Fibroblast of skin of back (primary cell): ENCODE measurements at regions not wholly inside any gene's neighbourhood (a gene's known extent, or its start where the extent isn't known, plus 50 kb on each side); places are given as distances from the start of the nearest gene placed in this dataset.
"Not testable (repeated sequence)": the region's sequence is repeated elsewhere in the genome, so short reads cannot be mapped to it uniquely, and the experiment has no call there.

Experiments used
- DNase-seq: peaks from one replicate; pipeline ENCODE4 v3.0.0-alpha.2; 2013

DNA sequence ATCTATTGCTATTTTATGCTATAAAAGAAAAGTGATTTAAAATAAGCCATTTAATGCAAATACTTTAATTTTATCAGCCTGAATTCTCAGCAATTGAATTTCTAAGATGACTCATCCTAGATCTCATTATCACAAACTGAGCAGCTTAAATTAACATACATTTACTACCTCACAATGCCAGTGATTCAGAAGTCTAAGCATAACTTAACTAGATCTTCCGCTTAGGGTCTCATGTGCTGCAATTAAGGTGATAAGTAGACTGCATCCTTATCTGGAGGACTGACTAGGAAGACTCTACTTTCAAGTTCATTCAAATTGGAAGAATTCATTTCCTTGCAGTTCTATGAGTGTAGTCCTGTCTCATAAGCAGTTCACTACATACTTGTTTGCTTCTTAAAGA, 286.6 kb downstream of the COL11A1 start:
- no peak for DNase-seq

DNA sequence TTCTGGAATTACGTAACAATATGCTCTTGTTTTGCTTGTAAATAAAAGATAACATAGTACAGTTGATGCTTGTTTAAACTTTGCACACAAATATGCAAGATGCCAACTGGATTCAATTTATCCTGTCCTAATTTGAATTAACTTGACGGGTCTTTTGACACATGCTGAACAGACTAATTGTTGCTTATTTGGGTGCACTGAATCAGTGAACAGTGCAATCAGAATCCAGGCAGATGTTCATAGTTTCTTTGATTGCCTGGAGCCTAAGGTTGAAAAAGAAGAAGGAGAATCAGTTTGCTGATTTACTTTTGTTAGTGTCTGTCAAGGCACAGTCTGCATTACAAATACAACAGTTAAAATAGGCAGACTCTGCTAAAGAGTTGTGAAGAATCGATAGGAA, 307.9 kb downstream of the COL11A1 start:
- DNase-seq: no peak

DNA sequence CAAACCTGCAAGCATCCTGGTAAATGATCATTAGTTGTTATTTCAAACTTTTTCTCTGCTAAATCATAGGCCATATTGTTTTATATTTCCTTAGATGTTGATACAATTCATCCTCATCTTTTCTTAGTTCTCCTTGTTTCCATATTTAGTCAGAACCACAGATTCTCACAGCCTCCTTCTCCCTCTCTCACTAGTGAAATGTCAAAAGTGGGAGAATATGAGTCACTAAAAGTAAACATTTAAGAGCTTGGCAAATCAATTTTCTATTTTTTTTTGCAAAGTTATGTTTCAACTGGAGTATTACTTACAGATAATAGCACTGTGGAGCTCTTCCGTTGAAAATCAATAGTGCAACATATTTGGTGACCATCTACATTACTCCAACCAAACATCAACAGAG, 308.8 kb downstream of the COL11A1 start:
- DNase-seq: peak; percentile 80

DNA sequence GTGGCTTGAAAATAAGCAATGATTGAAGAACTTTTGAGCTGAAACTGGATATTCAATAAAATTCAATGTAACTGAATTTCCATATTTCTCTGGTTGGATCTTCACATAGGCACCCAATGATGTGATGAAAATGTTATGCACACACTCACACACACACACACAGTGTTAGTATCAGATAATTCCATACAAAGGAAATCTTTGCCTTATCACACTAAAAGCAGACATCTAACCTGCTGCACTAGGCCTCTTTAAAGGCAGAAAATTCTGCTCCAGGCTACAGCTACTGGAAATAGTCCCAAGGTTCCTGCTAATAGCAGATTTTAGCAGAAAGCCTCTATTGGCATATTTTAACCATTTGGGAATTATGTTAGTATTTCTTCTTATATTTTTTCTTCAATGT, 309.6 kb downstream of the COL11A1 start:
- peak; percentile 5 for DNase-seq

DNA sequence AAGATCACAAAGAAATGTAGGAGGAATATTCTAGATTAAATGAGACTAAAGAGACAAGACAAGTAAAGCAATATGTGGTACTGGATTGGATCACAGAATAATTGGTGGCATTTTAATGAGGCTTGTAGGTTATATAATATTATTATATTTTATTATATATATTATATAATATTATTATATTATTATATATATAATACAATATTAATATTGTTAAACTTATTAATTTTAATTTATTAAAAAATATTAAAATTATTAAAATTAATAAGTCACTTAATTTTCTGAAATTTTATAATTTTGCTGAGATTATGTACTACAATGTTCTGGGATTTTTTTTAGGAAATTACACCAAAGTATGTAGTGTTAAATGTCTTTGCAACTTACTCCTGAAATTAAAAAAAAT, 311.9 kb downstream of the COL11A1 start:
- DNase-seq: no peak

DNA sequence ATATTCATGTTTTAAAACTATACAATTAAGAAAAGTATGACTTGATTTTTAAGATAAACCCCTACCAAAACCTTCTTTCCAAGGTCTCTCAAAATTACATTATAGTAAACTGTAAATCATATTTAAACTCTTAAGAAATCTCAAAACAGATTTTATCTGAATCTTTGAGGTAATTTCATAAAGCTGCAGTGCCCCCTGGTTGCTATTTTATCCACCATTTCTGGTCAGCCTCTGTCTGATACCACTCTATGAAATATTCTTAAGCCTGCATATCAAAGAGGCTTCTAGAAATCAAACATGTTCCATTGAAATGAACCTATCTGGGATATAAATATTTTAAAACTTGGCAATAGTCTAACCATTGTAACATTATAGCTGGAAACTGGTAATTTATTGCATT, 317.3 kb downstream of the COL11A1 start:
- peak; percentile 9 for DNase-seq

DNA sequence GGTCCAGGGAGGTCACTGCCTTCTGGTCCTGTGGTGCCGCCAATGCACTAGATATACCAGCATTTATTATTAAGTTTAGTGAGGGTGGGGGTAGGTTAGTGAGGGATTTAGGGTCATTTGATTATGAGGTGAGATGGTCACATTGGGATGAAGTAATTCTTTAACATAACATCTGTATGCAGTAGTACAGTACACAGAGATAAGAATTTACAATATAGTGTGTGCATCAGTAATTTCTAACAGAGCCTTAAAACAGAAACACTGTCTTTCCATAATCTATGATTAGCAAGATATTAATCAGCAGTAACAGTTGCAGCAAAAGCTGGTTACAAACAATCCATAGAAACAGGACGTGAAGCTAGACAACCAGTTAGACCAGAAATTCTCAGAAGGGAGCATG, 318.4 kb downstream of the COL11A1 start:
- not testable (repeated sequence) for DNase-seq

DNA sequence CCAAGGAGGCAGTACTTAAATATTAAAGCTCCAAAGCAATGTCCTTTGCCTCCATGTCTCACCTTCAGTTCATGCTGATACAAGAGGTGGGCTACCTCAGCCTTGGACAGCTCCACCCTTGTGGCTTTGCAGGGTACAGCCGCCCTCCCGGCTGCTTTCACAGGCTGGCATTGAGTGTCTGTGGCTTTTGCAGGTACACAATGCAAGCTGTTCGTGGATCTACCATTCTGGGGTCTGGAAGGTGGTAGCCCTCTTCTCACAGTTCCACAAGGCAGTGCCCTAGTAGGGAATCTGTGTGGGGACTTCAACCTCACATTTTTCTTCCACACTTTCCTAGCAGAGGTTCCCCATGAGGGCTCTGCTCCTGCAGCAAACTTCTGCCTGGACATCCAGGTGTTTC, 324.8 kb downstream of the COL11A1 start:
- no peak for DNase-seq

DNA sequence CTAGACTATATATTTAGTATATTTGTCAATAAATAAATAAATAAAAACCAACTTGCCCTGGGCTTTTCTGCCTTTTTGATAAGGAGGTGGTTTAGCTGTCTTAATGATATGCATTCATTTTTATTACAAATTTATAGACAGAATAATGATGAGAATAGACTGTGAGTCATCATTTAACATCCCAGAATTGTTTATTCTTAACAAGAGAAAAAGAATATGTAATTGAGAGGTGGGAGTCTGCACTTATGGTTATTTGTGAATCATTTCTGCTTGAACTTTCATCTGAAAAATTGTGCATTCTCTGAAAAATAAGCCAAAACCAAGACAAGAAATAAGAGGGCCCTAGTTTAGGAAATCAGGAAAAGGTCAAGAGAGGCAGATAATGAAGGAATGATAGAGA, 326.2 kb downstream of the COL11A1 start:
- no peak for DNase-seq

DNA sequence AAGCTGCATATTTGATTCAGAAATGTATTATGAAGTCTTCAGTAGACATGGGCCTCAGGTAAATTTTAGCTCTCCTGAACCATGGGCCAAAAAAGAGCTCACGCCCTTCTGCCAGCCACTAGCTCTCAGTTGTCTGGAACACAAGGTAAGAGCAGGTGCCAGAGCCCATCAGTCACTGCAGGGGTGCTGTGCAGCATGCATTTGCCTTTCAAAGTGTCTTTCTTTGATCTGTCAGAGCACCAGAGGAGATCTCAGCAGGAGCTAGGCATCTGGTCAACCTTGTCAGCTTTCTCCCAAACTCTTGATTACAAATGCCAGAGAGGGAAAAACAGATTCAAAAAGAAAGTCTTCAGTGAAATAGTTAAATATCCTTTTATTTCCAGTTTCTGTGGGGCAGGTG, 332.3 kb downstream of the COL11A1 start:
- no peak for DNase-seq

DNA sequence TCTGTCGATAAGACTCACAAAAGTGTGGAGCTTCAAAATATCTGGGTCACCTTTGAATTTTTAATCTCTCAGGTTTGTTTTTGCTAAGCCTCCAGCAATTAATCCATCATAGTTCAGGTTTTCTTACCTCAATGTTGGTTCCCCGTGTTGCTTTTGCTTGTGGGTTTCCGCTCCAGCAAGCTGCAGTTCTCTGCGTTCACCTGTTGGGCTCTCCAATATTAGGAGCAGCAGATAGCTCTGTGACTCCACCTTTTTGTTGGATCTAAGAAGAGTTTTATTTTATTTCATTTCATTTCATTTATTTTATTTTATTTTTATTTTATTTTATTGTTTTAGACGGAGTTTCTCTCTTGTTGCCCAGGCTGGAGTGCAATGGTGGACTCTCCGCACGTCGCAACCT, 335.5 kb downstream of the COL11A1 start:
- no peak for DNase-seq

DNA sequence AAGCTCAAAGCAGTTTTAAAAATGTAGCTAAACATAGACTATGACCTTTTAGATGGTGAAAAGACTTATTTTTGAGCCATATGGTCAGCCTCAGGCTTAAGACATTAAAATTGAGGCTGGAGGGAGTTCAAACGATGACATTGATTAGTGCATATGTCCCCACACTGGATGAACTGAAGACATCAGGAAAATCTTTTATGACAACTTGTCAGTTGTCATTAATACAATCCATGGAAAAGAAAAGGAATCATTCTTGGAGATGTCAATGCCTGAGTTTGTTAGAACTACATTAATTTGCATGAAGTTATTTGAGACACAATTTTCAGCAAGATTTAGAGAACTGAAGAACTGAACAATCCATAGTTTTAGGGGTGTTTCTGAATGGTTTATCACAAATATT, 349.9 kb downstream of the COL11A1 start:
- DNase-seq: no peak

DNA sequence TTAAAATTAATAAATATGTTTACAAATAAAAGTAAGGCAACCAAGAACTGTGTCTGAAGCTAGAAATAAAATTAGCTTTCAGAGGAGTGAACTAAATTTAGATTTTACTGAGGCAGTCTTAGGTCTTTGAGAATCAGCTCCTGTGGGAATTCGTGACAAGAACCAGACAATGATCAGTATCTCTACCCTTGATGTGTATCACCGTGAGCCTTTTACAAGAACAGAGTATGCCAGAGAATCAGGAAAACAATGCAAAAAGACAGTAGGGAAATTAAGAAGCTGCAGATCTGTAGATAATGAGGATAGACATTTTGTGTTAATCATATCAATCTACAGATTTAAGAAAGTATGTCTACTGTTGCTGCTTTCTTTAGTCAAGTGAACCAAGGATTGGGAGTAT, 351.0 kb downstream of the COL11A1 start:
- DNase-seq: no peak

DNA sequence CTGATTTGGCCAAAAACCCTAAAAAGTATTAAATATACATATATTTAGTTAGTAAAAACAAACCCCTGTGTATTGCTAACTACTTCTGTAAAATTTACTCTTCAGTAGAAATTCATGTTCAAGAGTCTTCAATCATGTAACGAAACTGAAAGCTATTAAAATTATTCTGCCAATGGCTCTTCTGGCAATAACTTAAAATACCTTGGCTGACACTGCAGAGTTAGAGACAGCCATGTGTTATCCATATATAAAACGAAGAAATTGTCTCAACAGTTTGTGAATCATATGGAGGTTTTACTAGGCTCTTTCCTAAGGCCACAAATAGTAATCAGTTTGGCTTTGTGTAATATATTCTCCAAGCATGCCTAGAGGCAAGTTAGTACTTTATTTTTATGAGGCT, 357.2 kb downstream of the COL11A1 start:
- DNase-seq: no peak

DNA sequence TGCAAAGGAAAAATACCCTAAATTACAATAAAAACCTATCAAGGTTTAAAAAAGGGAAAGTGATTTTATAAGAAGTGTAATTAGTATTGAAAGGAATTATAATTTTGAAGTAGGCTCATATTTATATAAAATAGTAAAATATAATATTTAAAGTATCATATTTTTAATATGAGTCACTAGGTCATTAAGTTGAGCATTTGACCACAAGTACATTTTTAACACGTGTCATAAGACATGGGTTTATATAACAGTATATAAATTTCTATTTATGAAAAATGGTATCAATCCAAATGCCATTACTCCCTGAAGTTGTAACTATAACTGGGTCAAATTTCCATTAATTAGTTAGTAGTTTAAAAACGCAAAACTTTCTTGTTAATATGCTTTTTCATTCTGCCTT, 365.9 kb downstream of the COL11A1 start:
- peak; percentile 49 for DNase-seq

DNA sequence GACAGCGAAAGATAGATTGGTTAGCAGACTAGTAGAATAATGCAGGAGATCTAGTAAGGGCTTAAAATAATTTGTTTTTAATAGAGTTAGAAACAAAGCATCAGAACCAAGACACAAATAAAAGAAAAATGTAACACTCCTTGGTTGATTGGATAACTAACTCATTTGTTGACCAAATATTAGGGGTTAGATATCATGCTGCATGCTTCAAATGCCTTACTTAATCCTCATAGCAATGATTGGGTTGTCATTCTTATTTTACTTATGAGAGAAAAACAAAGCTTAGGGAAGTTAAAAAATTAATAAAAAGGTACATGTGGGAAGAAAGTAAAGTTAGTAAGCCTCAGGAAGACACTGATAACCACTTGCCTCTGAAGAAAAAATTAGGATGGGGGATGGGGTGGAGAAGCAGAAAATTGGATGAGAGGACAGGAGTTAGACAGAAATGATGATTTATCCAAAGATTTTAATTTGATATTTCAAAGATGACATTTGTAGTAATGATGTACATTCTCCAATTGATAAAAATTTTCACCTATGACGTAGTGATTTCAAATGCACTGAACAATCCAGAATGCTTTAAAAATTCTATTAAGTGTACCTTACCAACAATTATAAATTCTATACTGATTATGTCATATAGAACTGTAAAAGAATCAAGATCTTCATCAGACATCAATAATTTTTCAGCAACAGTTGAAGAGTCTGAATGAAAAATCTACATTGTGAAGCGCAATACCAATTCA, 374.7 kb downstream of the COL11A1 start:
- peak; percentile 9 for DNase-seq

DNA sequence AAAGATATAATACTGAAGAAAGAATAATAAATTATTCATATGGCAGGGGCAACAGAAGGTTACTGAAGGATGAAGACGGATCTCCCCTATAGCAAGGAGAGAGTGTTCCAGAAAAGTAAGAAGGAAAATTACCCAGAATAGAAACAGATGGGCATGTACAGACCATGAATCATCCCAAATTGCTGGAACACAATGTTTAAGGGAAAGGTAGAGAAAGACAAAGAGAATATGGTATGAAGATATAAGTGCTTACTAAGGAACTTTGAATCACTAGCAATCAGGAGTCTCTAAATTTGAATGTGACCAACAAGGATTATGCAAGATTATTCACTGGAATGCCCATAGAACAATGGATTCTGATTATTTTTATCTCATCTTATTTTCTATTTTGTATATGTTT, 375.4 kb downstream of the COL11A1 start:
- DNase-seq: peak; percentile 44

DNA sequence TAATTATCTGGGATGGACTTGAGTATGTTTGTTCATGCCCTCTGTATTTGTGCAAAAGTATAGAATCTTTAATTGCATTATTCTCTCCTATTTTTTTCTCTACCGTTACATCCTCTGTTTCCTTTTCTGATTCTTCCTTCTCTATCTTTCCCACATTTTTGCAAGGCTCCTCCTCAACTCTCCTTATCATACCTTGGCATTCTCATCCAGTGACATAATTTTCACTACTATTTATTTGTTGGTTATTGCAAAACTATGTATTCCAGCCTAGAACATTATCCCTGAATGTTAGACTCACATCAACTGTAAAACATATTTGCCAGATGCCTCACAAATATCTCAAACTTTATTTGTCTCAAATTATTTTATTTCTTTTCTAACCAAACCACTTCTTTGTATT, 381.9 kb downstream of the COL11A1 start:
- DNase-seq: no peak

DNA sequence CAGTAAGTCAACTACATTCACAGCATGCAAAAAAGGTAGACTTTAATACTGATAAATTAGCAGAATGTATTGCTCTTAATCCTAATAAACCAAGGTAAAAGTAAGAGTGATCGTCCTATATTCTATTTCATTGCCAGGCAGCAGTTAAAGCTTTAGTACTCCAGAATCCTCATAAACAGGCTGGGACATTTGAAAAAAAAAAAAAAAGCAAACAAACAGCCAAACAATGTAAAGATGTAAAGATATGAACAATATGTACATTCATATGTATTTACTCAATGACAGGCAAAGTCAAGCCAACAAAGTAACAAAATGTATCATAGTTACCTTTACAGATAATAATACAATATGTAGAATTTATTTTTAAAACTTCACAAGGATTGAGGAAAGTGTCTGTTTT, 383.6 kb downstream of the COL11A1 start:
- DNase-seq: no peak

DNA sequence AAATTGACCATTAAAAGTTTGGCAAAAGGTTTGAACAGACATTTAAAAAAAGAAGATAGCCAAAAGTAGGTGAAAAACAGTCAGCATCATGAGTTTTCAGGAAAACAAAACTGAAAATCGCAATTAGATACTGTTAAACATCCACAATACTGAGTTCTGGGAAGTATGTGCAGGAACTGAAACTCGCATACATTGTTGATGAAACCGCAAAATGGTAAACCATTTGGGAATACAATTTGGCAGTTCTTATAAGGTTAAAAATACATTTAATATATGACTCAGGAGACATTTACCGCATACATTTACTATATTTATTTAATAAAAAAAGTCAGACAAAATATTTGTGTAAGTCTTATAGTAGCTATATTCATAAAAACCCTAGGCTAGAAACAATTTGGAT, 393.2 kb downstream of the COL11A1 start:
- DNase-seq: peak; percentile 39

DNA sequence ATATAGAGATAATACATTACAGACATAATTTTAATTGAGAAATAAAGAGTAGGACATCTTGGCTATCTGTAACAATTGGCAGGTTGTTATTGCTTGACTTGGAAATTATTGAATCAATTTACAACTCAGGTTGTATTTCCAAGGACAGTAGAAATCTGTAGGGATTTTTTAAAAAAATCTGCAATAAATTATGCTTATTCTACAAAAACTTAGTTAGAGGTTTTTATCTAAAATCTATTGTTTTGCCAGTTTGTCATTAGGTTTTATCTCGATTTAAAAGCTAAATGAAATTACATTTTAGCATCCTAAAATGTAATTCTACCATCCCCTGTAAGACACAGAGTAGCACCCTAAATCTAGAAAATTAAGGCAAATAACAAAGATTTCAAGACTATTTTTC, 408.8 kb downstream of the COL11A1 start:
- no peak for DNase-seq

DNA sequence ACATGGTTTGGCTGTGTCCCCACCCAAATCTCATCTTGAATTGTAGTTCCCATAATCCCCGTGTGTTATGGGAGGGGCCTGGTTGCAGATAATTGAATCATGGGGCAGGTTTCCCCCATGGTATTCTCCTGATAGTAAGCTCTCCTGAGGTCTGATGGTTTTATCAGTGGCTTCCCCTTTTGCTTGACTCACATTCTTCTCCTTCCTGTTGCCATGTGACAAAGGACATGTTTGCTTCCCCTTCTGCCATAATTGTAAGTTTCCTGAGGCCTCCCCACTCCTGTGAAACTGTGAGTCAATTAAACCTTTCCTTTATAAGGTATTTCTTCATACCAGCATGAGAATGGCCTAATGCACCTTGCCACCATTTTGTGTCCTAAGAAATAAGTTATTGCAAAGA, 415.0 kb downstream of the COL11A1 start:
- DNase-seq: no peak

DNA sequence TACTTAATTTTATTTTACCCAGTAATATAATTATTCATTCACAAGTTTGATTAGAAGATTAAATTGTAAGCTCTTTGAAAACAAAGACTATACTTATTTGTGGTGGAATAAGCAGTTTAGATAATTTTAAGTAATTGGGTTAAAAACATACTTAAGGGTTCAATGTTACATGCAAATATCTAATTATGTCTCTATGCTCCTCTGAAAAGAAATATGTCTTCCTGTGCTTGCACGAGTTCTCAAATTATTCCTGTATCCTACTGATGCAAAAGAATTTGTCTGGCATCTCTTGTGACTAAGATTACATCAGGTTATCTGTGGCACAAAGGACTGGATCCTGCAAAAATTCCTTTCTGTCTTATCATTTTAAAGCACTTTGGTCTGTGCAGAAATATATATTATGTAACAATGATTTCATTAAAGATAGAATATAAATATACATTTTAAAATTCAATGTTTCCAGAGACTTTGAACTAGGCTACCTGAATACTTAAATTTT, 416.7 kb downstream of the COL11A1 start:
- no peak for DNase-seq

DNA sequence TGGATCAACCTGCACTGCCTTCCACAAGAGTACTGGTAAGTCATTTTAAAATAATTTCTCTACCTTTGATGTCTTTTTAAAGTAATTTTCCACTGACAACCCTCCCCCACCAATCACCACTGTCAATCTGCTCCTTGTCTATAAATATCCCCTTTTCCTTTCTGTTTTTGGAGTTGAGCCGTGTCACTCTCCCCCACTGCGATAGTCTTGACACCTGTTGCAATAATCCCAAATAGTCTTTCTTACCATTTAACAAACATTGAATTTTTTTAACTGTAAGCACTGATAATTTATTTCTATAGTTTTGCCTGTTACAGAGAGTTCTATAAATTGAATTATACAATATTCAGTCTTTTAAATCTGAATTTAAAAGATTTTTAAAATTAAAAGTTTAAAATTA, 420.9 kb downstream of the COL11A1 start:
- no peak for DNase-seq

DNA sequence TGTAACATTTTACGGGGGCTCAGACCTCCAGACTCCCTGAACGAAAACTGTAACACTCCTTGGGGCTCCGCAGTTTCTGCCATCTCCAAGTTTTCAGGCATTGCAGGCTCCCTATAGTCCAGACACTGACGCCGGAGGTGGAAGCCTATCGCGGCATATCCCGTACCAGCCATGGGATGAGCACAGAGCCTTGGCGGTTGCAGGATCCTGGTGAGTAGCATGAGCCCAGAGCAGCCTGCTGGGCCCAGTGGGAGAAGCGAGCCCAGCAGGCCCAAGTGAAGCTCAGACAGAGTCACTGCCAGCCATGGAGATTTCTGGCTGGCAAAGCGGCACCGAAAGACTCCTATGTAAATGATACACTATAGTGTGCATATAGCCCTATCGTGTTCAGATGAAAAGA, 446.8 kb downstream of the COL11A1 start:
- no peak for DNase-seq
